NCI-H1105 treated with DMSO at 0.1 percent for 48 hours (cell line): ENCODE measurements at regions not wholly inside any gene's neighbourhood (a gene's known extent, or its start where the extent isn't known, plus 50 kb on each side); places are given as distances from the start of the nearest gene placed in this dataset.

Experiments
- DNase-seq: peaks from one replicate; lab custom pipeline; 2025; lab: John Stamatoyannopoulos, UW

DNA sequence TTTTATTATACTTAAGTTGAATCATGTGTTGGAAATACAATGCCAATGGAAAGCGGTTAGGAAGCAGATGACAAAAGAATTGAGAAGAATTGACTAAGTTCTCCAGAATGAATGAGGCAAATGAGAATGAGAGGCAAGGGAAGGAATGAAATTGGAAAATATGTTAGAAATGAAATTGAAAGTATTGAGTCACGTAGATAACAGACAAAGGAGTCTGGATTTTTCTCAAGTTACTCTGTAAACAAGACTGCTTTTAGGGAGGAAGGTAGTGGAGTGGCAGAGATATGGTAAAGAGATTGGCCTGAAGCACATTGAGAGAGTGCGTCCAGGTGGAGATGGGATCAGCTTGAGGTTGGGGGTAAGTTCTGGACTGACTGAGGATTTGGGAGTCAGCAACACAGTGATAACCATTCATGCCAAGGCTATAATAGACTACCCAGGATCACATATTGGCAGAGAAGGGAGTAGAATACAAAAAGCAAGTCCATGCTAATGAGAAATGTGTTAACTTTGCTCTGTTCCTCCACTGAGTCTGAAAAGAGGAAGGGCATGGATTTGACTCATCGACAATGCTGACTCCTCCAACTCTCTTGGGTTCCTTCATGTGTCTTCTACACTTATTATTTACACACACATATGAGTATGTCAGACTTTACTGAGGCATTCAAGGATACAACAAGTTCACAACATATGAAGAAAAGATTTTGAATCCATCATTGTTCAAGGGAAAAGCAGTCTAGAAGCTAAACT, 814.2 kb upstream of the ZNF608 start:
- no peak for DNase-seq

DNA sequence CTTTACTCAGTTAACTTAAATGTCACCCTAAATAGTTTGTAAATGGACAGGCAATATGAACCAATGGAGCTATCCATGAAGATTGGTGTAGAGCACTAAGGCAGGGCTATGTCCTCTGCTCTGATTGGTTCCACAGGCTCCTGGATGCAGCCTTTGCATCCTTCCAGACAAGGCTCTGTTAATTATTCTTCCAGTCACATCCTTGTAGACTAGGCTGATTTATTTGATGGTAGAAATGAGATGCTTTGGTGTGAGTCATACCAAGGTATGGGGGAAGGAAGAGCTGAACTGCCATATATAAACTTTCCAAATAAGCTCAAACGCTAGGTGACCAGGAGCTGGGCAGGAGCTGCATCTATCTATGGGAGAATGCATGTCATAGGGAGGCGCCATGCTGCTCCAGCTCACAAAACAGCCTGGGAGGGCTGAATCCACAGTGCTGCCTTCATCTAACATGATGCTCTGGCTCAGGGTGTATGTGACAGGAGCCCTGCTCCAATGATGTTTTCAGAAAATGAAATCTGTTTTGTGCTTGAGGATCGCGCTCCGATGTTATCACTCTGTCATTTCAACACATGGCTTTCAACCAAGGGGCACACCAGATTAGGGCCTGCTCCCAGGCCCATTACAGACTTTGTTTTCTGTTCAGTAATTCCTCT, 818.0 kb upstream of the ZNF608 start:
- DNase-seq: no peak

DNA sequence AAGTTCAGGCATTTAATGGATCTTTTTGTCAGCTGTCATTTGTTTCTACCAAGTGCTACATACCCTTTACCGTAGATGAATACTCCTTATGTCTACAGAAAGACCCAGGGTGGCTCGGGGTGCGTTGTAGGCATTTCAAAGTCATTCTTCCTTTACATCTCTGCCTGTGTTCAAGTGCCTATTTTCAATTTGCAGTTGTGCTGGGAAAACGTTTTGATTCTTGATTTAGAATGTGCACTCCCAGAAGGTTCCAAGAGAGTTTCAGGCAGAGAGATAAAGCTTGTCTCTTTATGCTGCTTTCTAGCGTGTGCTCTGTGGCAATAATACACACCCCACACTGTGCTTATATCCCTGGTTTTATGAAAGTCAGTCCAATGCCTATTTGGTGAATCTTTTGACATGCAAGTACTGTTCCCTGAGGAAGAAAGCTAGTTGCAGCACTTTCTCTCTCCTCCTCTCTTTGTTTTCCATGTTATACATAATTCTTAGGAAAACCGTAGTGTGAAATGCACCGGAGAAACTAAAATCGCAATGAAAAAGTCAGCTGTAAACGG, 828.1 kb upstream of the ZNF608 start:
- no peak for DNase-seq

DNA sequence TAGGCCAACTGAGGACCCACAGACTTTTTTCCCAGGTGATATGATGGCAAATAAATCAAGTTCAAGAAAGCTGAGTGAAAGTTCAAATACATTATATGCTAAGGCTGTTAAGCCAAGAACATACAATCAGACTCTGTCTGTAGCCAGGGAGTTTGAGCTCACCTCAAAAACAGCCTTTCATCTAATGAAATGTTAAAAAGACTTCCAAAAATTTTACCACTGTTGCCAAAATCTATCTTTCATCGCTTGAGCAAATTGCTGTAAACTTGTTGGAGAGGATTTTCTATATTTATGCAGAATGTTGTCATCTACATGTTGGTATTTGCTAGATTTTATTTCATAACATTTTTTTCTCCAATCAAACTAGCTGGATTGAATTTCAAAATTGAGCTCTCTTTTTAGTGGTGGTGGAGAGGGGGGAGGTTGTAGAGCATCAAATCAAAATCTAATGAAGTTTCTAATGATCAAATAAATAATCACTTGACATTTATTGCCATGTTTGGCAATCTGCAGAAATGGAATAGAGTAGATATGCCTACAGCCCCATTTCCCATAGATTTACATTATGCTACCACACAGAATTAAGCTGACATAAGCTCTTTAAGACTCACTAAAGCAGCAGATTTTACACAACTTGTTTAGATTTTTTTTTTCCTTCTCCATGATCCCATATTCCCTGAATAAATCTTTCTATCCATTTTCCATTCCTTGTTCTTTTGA, 828.9 kb upstream of the ZNF608 start:
- no peak for DNase-seq

DNA sequence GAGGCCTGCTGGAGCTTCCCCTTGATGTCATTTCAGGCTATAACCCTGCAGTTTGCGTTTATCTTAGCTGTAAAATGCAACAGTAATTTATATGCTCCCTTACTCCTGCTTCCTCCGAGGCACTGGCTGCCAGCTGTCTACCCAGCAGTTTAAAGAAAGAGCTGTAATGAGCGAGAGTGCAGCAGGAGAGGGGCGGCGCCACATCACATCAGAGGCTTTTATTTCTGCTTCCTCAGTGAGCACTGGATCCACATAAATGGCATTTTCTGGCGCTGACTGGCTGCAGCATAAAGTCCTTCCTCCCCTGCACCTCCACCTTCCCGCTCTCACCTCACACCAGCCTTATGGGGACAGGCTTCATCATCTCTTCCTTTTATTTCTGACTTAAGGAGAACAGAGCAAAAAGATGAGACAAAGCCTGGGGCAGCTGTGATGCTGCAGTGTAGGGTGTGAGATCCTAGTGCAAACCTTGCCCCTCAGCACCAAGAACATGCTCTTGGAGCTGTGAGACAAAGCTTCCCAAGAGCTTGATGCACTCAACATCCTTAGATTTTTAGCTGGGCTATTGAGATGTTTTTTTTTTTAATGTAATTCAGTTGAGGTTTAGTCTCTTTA, 829.6 kb upstream of the ZNF608 start:
- peak; percentile 74 for DNase-seq

DNA sequence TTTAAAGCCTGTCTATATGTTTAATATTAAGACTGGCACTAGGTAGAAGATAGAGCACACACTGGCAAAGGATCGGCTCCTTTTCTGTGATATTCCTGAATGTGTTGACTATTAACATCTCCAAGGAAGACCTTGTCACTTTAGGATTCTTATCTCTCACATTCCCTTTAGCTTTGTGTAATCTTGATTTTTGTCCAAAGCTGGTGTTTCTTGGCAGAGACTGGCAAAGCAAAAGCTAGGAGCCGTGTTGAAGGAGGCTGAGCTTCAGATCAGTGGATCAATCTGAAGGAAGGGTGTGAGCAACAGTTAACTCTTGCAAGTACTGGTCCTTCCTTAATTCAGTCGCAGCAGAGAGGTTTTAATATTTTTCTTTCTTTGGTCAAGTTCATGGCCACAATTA, 830.4 kb upstream of the ZNF608 start:
- DNase-seq: no peak

DNA sequence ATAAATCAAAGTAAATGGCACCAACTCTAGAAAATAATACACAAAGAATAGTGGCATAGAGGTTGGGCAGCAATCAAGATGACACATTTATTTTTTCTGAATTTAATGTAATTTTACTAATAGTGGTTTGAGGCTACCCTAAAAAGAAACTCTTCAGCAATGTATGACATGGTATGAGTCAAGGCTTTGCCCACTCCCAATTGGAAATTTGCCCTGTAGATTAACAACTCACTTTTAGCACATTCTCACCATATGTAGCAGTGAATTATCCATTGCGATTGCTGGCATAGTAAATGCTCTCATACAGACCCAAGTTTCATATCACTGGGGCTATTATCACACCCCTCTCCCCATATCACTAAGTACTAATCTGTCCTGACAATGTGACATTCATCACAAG, 832.1 kb upstream of the ZNF608 start:
- DNase-seq: no peak

DNA sequence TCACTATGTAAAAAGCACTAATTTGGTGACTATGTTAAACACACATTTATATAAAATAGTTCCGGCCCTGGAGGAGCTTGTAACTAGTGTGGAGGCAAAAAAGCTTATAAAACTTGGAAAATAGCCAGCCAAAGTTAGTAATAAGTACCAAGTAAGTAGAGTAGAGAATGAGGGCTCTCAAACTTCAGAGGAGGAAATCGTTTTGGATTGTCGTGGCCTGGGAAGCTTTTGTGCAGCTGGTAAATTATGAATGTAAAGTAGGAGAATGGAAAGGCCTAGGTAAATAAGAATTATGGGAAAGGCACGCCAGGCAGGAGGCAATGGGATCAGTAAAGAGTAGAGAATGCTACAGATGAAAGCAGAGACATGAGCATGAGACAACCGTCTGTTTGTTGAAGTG, 832.7 kb upstream of the ZNF608 start:
- DNase-seq: no peak

DNA sequence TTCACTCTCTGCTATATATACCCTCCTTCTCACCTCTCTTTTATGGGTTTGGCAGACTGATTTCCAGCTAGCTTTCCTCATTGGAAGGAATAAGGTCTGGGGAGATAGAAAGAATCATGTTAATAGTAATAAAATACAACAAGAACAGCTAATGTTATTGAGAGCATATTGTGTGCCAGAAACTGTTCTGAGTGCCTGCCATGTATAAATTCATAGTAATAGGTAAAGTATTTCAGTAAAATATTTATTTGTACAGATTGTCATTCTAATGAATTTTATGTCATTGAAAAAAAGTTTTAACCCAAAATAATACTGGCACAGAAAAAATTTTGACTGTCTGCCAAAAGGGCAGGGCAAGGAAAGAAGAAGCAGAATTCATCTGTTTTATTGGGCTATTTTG, 834.9 kb upstream of the ZNF608 start:
- DNase-seq: no peak

DNA sequence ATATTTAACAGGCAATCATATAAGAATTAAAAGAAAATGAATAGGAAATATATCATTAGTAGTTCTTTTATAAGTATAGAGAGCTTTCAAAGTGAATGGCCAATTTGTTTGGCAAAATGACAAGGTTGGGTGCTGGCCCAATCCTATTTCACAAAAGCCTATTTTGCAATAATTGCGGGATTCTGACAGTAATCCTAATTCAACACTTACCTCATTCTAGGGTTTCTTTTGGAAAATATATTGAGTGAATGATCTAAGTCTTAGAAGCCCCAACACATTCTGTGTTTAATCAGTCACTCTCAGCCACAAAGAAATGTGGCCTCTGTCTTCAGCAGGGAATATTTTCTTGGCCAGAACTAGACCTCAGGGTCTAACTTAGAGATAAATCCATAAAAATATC, 835.9 kb upstream of the ZNF608 start:
- no peak for DNase-seq

DNA sequence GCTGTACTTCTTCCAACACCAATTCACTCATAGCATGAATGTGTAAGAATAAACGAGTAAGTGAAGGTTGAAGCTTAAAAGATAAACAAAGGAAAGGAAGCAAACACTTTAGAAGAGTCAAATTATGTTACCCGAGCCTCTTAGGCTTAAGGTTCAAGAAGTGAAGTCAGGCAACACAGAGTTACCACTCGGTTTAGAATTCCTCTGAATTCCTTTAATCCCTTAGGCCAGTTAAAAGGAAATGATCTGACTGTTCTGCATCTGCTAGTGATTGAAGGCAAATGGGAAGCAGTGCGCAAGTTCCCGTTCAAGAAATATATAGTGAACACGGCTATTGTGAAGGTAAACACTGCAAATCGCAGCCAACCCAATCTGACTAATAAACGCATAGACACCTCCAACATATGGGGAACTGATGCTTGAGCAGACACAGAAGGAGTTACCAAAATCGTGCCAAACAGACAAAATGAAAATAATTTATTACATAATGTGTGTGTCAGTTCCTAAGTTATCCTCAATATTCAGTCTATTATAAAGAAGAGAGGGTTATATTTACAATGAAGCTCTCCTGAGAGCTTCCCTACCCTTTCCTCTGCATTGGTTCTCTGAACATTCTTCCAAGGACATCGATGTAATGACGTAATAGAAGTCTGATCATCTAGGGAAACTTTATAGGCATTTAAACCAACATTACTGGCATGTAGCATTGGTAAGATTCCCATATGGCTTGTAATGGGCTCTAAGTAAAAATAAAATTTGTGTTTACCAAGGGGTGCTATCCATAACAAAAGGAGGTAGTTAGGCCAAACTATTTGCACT, 837.1 kb upstream of the ZNF608 start:
- no peak for DNase-seq

DNA sequence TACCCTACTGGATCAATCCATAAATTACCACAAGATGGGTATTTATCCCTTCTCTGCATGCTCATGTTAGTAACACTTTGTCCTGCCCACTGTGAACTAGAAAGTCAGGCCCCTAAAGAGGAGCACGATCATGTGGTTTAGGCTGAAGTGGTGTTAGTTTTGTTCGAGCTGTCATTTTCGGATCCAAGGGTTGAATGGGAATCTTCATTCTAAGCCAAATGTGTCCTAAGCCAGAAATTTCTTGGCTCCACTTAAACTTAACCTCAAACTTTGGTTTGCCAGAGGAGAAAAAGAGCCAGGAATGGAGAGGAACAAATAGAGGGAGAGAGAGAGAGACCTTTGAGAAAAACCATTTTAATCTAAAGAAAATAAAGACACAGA, 837.7 kb upstream of the ZNF608 start:
- DNase-seq: no peak

DNA sequence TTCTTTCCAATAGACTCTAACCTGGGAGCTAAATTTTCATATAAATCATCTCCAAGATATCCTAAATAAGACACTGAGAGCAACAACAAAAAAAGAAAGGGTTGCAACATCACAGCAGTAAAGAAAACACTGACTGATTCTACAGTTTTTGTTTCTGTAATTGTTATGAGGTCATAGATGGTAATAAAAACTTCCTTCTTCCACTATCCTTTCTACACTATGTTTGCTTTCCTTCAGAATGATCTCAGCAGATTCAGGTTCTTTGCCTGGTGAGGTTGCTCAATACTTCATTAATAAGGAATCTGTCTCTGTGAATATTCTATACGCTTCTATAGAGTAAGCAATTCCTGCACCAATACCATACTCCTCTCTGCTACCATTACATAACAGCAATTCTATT, 835.6 kb upstream of the GRAMD2B start:
- no peak for DNase-seq

DNA sequence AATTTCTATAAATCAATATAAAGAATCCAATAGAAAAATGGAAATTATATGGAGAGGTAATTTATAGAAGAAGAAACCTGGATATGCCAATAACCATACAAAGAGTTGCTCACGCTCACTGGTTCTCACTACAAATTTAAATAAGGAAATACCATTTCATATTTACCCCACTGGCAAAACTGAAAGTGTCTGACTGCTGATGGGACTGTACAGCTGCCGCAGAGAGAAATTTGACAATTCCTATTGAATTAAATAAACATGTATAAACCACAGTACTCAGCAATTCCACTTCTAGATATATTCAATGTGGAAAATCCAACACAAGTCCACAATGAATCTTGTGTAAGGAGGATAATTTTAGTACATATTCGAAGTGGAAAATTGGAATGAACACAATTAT, 830.4 kb upstream of the GRAMD2B start:
- DNase-seq: no peak

DNA sequence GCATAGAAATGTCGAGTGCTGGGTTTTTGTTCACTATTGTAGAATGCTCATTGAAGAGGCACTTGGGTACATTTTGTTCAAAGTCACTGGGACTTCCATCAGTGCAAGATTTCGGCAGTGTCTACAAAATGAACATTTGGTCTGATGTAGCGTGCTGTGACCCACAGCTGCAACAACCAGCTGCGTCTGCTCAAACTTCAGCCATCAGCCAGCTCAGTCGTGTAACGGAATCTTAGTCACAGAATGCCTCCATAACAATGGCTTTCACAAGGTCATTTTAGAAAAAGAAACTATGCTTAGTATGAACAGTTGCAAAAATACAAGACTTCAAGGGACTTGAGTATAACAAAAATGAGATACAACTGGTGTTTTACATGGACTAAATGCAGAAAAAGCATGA, 828.1 kb upstream of the GRAMD2B start:
- no peak for DNase-seq

DNA sequence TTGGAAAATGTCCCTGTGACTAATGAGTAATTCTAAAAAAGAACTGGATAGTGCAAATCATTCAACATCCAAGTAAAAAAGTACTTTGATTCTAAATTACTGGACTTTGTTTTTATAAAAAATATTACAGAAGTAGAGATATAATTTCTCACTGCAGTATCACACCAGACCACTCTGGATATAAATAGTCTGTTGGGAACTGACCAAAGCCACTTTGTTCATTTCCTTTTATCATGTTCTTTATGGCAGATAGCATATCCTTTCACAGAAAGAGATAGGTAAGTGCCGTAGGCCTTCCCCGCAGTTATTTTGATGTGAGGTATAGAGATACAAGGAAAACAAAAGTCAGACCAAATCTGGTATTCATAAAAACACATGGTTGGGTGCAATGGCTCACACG, 827.4 kb upstream of the GRAMD2B start:
- DNase-seq: no peak

DNA sequence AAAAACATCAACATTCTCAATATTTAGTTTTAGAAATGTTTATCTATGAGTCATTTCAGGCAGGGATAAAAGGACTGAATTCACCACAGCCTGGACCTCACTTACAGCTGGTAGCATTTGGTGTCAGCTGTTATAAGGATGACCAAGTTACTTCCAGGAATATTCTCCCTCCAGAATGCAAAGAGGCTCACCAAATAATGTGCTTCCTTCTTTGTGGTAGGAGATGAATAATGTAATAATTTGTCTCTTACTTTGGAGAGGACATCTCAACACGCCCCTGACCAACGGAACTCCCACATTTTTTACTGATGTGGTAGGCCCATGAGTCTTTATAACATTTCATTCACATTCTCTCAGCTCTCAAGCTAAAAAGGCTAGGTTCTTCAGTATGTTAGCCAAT, 825.9 kb upstream of the GRAMD2B start:
- no peak for DNase-seq

DNA sequence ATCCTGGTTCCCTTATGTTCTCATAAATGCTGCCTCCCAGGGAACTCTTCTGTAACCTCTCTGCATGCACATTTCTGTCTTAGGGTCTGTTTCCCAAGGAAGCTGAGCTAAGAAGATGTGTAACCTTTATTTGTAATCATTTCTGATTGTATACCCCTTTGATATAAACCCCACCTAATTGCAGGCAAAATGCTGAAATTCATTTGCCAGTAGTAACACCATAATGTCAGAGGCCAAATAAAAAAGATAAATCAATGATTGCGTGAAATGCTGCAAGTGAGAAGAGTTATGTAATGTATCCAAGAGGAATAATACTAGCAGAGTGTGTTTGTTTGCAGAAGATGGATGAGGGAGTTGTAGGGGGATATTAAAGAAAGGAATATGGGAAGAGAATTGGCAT, 822.6 kb upstream of the GRAMD2B start:
- DNase-seq: no peak

DNA sequence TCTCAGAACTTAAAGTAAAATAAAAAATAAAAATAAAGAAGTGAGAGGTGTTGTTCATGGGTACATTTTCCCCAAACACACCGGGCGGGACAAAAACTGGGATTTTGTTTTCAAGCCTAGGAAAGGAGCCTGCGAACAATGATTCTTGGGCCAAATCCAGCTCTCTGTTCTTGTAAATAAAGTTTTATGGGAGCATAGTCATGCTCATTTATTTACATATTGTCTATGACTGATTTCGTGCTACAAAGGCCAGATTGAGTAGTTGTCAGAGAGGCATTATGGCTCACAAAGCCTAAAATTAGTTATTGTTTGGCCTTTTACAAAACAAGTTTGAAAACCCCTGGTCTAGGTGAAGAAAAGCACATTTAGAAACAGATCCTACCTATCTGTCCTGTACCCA, 821.0 kb upstream of the GRAMD2B start:
- no peak for DNase-seq

DNA sequence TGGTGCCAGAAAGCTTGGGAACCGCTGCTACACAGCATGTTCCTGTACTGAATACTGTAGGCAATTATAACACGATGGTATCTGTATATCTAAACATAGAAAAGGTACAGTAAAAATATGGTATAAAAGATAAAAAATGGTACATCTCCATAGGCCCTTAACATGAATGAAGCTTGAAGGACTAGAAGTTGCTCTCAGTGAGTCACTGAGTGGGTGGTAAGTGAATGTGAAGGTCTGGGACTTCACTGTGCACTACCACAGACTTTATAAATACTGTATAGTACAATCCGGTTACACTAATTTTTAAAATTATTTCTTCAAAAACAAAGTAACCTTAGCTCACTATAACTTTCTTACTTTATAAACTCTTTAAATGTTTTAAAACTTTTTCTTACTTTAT, 819.9 kb upstream of the GRAMD2B start:
- no peak for DNase-seq

DNA sequence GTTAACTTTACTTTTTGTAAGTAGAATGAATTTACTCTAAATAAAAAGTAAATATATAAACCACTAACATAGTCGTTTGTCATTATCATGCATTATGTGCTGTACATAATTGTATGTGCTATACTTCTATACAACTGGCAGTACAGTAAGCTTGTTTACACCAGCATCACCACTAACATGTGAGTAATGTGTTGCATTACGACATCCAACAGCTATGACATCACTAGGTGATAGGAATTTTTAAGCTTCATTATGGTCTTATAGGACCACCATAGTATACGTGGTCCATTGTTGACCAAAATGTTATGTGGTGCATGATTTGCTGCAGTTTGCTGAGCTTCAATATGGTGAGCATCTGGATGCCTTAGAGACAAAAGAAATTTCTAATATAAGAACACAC, 819.1 kb upstream of the GRAMD2B start:
- no peak for DNase-seq

DNA sequence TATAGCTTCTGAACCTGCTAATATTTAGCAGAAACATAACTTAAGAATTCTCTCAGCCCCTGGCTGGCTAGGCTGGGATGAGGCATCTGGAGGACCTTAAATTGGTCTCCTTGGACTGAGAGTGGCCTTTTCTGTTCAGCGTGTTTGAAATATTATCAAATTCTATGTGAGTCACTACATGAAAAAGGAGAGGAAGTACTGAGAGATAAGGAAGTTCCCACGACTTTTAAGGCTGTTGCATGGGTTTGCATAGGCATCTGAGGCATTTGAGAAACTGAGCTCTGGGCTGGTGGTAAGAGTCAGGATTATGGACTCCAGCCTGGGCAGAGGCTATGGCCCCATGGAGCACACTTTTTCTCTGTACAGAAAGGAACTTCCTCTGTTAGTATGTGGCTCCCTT, 816.2 kb upstream of the GRAMD2B start:
- no peak for DNase-seq
